ENCODE measurements at regions not wholly inside any gene's neighbourhood (a gene's known extent, or its start where the extent isn't known, plus 50 kb on each side); places are given as distances from the start of the nearest gene placed in this dataset.

GRCh38 chr15:46580924-46581323 is 946.1 kb downstream of the SQOR start:
- no peak for TF ChIP-seq CTCF (IDR thresholded peaks at IDR 0.05; ENCODE audit: insufficient read depth, low read length, poor library complexity, severe bottlenecking)
- TF ChIP-seq EZH2phosphoT487 (conservative IDR thresholded peaks at IDR 0.05; ENCODE audit: low read length): no peak

Measured in SU-DHL-6 (cell line).